Body of pancreas (tissue), 4 donors: ENCODE measurements at regions not wholly inside any gene's neighbourhood (a gene's known extent, or its start where the extent isn't known, plus 50 kb on each side); places are given as distances from the start of the nearest gene placed in this dataset.

Source experiments
- ATAC-seq: fragments of 150-250 bp; one replicate; pipeline ENCODE4 v1.9.1; 2016
- DNase-seq, 4 donors: peaks; one replicate each; pipeline ENCODE4 v3.0.0-alpha.2; 2019
- H3K27ac ChIP-seq, 4 donors: fragments of 200-600 bp; sonication (generic); 1 replicate in 3 of 4; 2 replicates in 1 of 4; pipeline versions ENCODE4 v1.5.1 to v1.6.1; 2016 to 2019; ENCODE audit warnings: mild to moderate bottlenecking in 1 of 4, mixed read lengths in 1 of 4, moderate library complexity in 1 of 4
- H3K27me3 ChIP-seq, 2 donors: fragments of 200-600 bp; sonication (generic); one replicate each; pipeline ENCODE4 v1.6.0; 2016; ENCODE audit warnings: mild to moderate bottlenecking in 1 of 2
- H3K36me3 ChIP-seq, 2 donors: fragments of 200-600 bp; sonication (generic); replicated peaks in 1 of 2; 2 replicates each; pipeline ENCODE4 v1.5.1; 2016; ENCODE audit warnings: low read depth in 2 of 2; ENCODE audit not compliant: insufficient read depth in 1 of 2
- H3K4me1 ChIP-seq: fragments of 200-600 bp; sonication (generic); one replicate; pipeline ENCODE4 v1.6.0; 2016
- H3K4me3 ChIP-seq, 2 donors: fragments of 200-600 bp; sonication (generic); 1 replicate in 1 of 2; 2 replicates in 1 of 2; pipeline ENCODE4 v1.5.1; 2016 to 2019
- H3K9me3 ChIP-seq, 3 donors: fragments of 200-600 bp; sonication (generic); 1 replicate in 2 of 3; 2 replicates in 1 of 3; pipeline ENCODE4 v1.5.1; 2016
- CTCF ChIP-seq, 7 experiments: fragments of 450-650 bp in 4 of 7; fragments of 200-600 bp in 3 of 7; sonication (generic) in 3 of 7; IDR thresholded peaks; one replicate each; pipeline ENCODE4 v1.5.1; 2016 to 2019; ENCODE audit warnings: antibody characterized with exemption in 7 of 7
- POLR2A ChIP-seq, 3 donors: fragments of 450-650 bp; IDR thresholded peaks; one replicate each; pipeline ENCODE4 v1.6.1; 2016; ENCODE audit warnings: antibody characterized with exemption in 3 of 3, mild to moderate bottlenecking in 2 of 3
- WGBS, 2 donors: methylation state at CpG; one replicate each; pipeline ENCODE4 v1.1.5; 2017; 5-methylcytosine and 5-hydroxymethylcytosine counted together
- intact Hi-C: fragments of 100-400 bp; cut with DNase I; formaldehyde crosslinking; loops from one replicate; pipeline ENCODE4 v1.15.1; 2023

- DNase-seq (no peak), ATAC-seq (no peak)
- Histone ChIP-seq H3K9me3 (no peaks in the 10 kb centered on the region), H3K27ac (no peak overlapping the region), H3K4me3 (no peak overlapping the region), H3K27me3 (no peaks in the 10 kb centered on the region), H3K36me3 (no peaks in the 10 kb centered on the region), H3K4me1 (no peaks in the 10 kb centered on the region)
- 86 to 87% methylated on average over 7 of the region's 7 CpGs for WGBS, 2 donors
- intact Hi-C loops = no loop called here
- no peak for TF ChIP-seq POLR2A (IDR thresholded peaks at IDR 0.05)
- TF ChIP-seq CTCF (IDR thresholded peaks at IDR 0.05) = no peak
These were observed 377.8 kb upstream of the SLC14A2 start for GRCh38 chr18:45237343-45238098.

GRCh38 chr18:45241271-45241670 lies 374.0 kb upstream of the SLC14A2 start:
- no peak for ATAC-seq
- H3K4me1 ChIP-seq = no peaks in the 10 kb centered on the region
- H3K27ac ChIP-seq = no peak overlapping the region
- DNase-seq = no peak
- intact Hi-C loops = no loop called here
- TF ChIP-seq POLR2A (IDR thresholded peaks at IDR 0.05) (no peak), CTCF (IDR thresholded peaks at IDR 0.05) (no peak)
- H3K4me3 ChIP-seq = no peak overlapping the region
- no peaks in the 10 kb centered on the region for H3K27me3 ChIP-seq
- no peaks in the 10 kb centered on the region for H3K9me3 ChIP-seq
- no peaks in the 10 kb centered on the region for H3K36me3 ChIP-seq
- 91 to 92% methylated on average over 3 of the region's 3 CpGs for WGBS, 2 donors

- no peaks in the 10 kb centered on the region for H3K4me1 ChIP-seq
- intact Hi-C loops = no loop called here
- 90 to 97% methylated on average over 8 of the region's 8 CpGs for WGBS, 2 donors
- no peaks in the 10 kb centered on the region for H3K27me3 ChIP-seq
- H3K4me3 ChIP-seq = no peak overlapping the region
- no peaks in the 10 kb centered on the region for H3K36me3 ChIP-seq
- no peak overlapping the region for H3K27ac ChIP-seq
- TF ChIP-seq POLR2A (IDR thresholded peaks at IDR 0.05) (no peak), CTCF (IDR thresholded peaks at IDR 0.05) (no peak)
- no peaks in the 10 kb centered on the region for H3K9me3 ChIP-seq
- no peak for DNase-seq
- ATAC-seq = no peak
These were observed 373.2 kb upstream of the SLC14A2 start for GRCh38 chr18:45241982-45242565.

- TF ChIP-seq POLR2A (IDR thresholded peaks at IDR 0.05) = no peak
- TF ChIP-seq CTCF (IDR thresholded peaks at IDR 0.05) = no peak
- Histone ChIP-seq H3K36me3 (no peaks in the 10 kb centered on the region), H3K27ac (no peak overlapping the region), H3K4me1 (peaks cover 3% of the 10 kb centered on the region), H3K9me3 (no peaks in the 10 kb centered on the region), H3K4me3 (no peak overlapping the region), H3K27me3 (no peaks in the 10 kb centered on the region)
- DNase-seq (no peak), ATAC-seq (no peak)
- intact Hi-C loops = no loop called here
- WGBS, 2 donors = 82 to 88% methylated on average over 7 of the region's 7 CpGs
These were observed 371.8 kb upstream of the SLC14A2 start for GRCh38 chr18:45243340-45244110.
